ENCODE measurements at regions not wholly inside any gene's neighbourhood (a gene's known extent, or its start where the extent isn't known, plus 50 kb on each side); places are given as distances from the start of the nearest gene placed in this dataset.

- no peak for TF ChIP-seq E2F6 (IDR thresholded peaks at IDR 0.05; ENCODE audit: borderline replicate concordance in 1 of 2, extremely low read depth in 1 of 2, insufficient read depth in 1 of 2, insufficient read length in 1 of 2, low read depth in 1 of 2, low read length in 1 of 2, poor library complexity in 1 of 2, severe bottlenecking in 1 of 2)
Measured at GRCh38 chr5:145056800-145057199, 778.3 kb downstream of the PRELID2 start (continued).

GRCh38 chr5:145050181-145050580 lies 785.0 kb downstream of the PRELID2 start:
- no TSS peak for BruUV-seq (replicated peaks)

More at GRCh38 chr5:145050181-145050580, 785.0 kb downstream of the PRELID2 start:
- no peaks in the 10 kb centered on the region for H3K9me3 ChIP-seq (replicated peaks; ENCODE audit: control insufficient read depth, insufficient read depth, low read depth, low read length)
- H3K9ac ChIP-seq (ENCODE audit: insufficient read depth in 1 of 2, low read depth in 2 of 2, low read length in 2 of 2) = no peak overlapping the region
- no peaks in the 10 kb centered on the region for H3K36me3 ChIP-seq (ENCODE audit: control insufficient read depth, insufficient read depth, low read length)
- H3K27ac ChIP-seq (ENCODE audit: extremely low read depth, low read depth, low read length) = no peak overlapping the region
- intact Hi-C loops (cut with micrococcal nuclease) (no loop called here), in situ Hi-C loops (cut with MboI) (no loop called here)
- H3K4me1 ChIP-seq (replicated peaks in 1 of 2; ENCODE audit: control insufficient read depth in 2 of 2, insufficient read depth in 2 of 2, low read length in 2 of 2) = no peaks in the 10 kb centered on the region
- no peaks in the 10 kb centered on the region for H3K79me2 ChIP-seq (ENCODE audit: control insufficient read depth, insufficient read depth, low read length)
- WGBS (ENCODE audit: insufficient coverage, low coverage, missing lambda C conversion rate) = 0% methylated on average over 1 of the region's 1 CpG
- no peak overlapping the region for H3K4me2 ChIP-seq (ENCODE audit: insufficient read depth, low read length)
- TF ChIP-seq TFAP4 (CRISPR knock-in tag; IDR thresholded peaks at IDR 0.05; ENCODE audit: borderline replicate concordance) = no peak
- no peak for TF ChIP-seq GABPB1 (CRISPR knock-in tag; IDR thresholded peaks at IDR 0.05)
- TF ChIP-seq PTTG1 (tag; IDR thresholded peaks at IDR 0.05; ENCODE audit: low read depth) = no peak
- TF ChIP-seq BDP1 (IDR thresholded peaks at IDR 0.05; ENCODE audit: insufficient read depth, insufficient read length) = no peak
- H2AFZ ChIP-seq (ENCODE audit: low read depth, low read length) = no peak overlapping the region
- CTCF ChIA-PET (ENCODE audit: low intra/inter-chr PET ratio) = no interaction called here
- H3K9me1 ChIP-seq (ENCODE audit: control insufficient read depth, insufficient read depth, low read length) = no peaks in the 10 kb centered on the region
- H3K4me3 ChIP-seq = no peak overlapping the region
- POLR2A ChIA-PET = no interaction called here
- ATAC-seq (no peak), FAIRE-seq (no peak), DNase-seq (ENCODE audit: extremely low read depth in 1 of 4, low spot score in 3 of 4) (no peak)
- no peaks in the 10 kb centered on the region for H4K20me1 ChIP-seq (replicated peaks; ENCODE audit: control insufficient read depth, insufficient read depth, low read length)
- H3K27me3 ChIP-seq (ENCODE audit: control insufficient read depth in 2 of 2, insufficient read depth in 2 of 2, low read length in 2 of 2) = no peaks in the 10 kb centered on the region

Measured in K562 (cell line).